ENCODE measurements at regions not wholly inside any gene's neighbourhood (a gene's known extent, or its start where the extent isn't known, plus 50 kb on each side); places are given as distances from the start of the nearest gene placed in this dataset.

DNA sequence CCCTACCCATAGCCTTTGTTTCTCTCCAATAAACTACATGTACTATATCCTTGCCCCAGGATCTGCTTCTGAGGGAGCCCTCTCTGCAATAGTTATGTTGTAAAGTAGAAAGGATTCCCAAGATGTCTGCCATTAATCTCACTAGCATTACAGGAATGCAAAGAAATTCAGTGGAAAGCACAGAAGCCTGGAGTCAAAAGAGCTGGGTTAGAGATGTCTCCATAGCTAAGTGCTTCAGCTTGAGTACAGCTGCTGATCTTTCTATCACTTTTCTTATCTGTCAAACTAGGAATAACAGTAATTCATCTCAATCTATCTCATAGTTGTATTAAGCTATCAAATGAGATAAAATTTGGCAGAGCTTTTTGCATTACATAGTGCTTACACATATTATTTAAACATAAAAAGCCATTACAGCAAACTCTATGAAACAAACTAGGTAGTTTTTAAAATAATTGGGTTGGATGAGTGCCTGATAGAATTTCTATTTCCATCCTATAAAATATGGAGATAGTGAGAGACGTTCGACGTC, 799.5 kb upstream of the SEMA6D start:
- no peak for TF ChIP-seq EZH2phosphoT487 (IDR thresholded peaks at IDR 0.05; ENCODE audit: borderline replicate concordance, low read length)
- TF ChIP-seq, protein P1, sequence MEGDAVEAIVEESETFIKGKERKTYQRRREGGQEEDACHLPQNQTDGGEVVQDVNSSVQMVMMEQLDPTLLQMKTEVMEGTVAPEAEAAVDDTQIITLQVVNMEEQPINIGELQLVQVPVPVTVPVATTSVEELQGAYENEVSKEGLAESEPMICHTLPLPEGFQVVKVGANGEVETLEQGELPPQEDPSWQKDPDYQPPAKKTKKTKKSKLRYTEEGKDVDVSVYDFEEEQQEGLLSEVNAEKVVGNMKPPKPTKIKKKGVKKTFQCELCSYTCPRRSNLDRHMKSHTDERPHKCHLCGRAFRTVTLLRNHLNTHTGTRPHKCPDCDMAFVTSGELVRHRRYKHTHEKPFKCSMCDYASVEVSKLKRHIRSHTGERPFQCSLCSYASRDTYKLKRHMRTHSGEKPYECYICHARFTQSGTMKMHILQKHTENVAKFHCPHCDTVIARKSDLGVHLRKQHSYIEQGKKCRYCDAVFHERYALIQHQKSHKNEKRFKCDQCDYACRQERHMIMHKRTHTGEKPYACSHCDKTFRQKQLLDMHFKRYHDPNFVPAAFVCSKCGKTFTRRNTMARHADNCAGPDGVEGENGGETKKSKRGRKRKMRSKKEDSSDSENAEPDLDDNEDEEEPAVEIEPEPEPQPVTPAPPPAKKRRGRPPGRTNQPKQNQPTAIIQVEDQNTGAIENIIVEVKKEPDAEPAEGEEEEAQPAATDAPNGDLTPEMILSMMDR (conservative IDR thresholded peaks at IDR 0.05; ENCODE audit: low read depth, low read length) = no peak

All from PC-3 (cell line).